GM10248 (cell line): ENCODE measurements at regions not wholly inside any gene's neighbourhood (a gene's known extent, or its start where the extent isn't known, plus 50 kb on each side); places are given as distances from the start of the nearest gene placed in this dataset.

Source experiments
- CTCF ChIA-PET: fragments of 300-600 bp; sonication (Branson Sonifier 250); formaldehyde crosslinking; extraction: SDS; loops from one replicate; lab custom pipeline; 2021; ENCODE audit warnings: antibody characterized with exemption; lab: Yijun Ruan, JAX
- POLR2A ChIA-PET: fragments of 350-650 bp; sonication (Branson Sonifier 250); formaldehyde crosslinking; extraction: SDS; loops from one replicate; lab custom pipeline; 2020; ENCODE audit warnings: antibody characterized with exemption; lab: Yijun Ruan, JAX
- DNase-seq: peaks from one replicate; pipeline ENCODE4 v3.0.0; 2012; ENCODE audit errors: extremely low spot score
- TF ChIP-seq, protein P1 (sequence below): IDR thresholded peaks from 2 replicates; pipeline ENCODE4 v1.5.1; 2012; ENCODE audit warnings: mild to moderate bottlenecking, low read depth; ENCODE audit errors: extremely low read depth, missing control alignments, control extremely low read depth

DNA sequence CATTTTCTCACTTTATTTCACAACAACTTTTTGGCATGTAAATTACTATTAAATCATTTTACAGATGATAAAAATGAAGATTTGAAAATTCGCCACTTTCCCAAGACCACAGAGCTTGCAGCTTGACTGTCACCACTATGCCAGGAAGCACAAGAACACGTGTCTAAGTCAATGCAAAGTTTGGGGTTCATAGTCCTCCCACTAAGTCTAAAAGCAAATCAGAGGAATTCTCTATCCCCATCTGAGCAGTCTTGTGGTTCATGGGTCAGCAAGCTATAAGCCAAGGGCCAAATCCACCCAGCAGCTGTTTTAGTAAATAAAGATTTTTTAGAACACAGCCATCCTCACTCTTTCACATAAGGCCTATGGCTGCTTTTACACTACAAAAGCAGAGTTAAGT, 833.3 kb upstream of the INTU start:
- ChIA-PET CTCF (interaction anchor here (2.2 kb wide), 1 partner anchor 14 kb away, joined by 6 read pairs; no protein-coding TSS in a partner anchor), POLR2A (no interaction called here)
- TF ChIP-seq, protein P1, sequence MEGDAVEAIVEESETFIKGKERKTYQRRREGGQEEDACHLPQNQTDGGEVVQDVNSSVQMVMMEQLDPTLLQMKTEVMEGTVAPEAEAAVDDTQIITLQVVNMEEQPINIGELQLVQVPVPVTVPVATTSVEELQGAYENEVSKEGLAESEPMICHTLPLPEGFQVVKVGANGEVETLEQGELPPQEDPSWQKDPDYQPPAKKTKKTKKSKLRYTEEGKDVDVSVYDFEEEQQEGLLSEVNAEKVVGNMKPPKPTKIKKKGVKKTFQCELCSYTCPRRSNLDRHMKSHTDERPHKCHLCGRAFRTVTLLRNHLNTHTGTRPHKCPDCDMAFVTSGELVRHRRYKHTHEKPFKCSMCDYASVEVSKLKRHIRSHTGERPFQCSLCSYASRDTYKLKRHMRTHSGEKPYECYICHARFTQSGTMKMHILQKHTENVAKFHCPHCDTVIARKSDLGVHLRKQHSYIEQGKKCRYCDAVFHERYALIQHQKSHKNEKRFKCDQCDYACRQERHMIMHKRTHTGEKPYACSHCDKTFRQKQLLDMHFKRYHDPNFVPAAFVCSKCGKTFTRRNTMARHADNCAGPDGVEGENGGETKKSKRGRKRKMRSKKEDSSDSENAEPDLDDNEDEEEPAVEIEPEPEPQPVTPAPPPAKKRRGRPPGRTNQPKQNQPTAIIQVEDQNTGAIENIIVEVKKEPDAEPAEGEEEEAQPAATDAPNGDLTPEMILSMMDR = no peak
- DNase-seq = no peak

DNA sequence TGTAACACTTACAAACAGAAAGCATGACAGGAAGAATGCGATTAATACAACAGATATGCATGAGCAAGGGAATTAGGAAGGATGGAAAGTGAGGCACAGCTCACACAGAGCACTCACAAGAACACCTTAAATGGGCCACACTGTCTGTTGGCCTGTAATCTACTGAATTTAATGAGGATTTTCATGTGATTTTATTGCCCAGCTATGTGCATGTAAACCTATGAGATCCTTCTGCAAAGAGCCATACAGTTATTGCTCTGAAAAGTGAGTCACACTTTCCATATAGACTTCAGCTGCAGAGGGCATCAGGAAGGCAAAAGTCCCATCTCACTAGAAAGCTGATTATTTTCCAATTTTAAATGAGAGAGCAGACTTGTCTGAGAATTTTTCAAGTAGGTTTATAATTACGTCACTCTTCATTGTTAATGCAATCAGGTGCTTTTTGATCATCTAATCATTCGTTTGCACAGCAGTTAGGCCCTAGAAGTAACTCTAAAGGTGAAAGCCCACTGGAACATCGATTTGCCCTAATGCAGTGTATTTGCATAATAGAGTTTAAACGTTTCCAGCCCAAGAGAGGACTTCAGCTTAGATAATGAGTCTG, 832.7 kb upstream of the INTU start:
- CTCF ChIA-PET = interaction anchor here (0.7 to 2.2 kb wide), 2 partner anchors 12 to 14 kb away, joined by 3 to 6 read pairs; no protein-coding TSS in a partner anchor
- TF ChIP-seq, protein P1 = no peak
- DNase-seq = no peak
- POLR2A ChIA-PET = no interaction called here

DNA sequence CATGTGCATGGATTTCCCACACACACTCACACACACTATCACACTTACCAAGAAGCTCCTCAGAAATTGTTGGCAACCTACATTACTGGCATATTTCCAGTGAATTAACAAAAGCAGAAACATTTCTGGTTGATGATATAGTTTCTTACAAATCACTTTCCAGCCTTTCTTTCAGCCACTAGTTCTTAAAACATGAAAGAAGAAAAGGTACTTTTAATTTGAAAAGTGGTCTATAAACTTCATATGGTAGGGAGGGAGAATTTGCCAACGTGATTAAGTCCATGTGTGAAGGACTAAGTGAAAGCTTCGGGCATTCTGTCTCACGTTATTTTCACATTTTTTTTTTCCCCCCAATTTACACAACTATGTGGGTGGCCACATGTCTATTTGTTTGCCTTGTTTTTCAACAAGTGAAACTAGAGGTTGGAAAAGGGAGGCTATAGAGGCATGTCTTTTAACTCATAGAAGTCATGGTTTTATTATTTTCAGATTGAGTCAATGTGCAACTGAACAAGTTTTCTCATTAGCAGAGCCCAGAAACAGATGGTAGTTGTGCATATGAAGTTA, 832.1 kb upstream of the INTU start:
- no peak for DNase-seq
- ChIA-PET CTCF (interaction anchor here (0.7 to 2.2 kb wide), 2 partner anchors 12 to 15 kb away, joined by 3 to 6 read pairs; no protein-coding TSS in a partner anchor), POLR2A (no interaction called here)
- TF ChIP-seq, protein P1 = no peak

DNA sequence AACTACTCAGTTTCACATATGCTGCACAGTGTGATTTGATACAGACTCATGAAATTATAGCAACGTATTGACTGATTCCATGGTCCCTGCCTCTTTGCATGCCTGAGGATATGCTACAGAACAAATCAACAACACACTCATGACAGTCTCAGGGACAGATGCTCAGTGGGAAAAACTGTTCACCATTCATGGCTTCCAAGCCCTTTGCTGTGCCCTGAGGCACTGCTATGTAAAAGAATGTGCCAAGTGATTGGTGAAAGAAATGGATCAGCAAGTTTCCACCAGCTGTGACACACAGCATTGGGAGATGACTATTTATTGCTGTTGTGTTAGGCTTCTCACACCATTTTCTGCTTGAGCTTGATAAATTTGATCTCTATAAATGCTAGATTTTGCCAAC, 825.6 kb upstream of the INTU start:
- POLR2A ChIA-PET = no interaction called here
- CTCF ChIA-PET = no interaction called here
- TF ChIP-seq, protein P1 = no peak
- no peak for DNase-seq

DNA sequence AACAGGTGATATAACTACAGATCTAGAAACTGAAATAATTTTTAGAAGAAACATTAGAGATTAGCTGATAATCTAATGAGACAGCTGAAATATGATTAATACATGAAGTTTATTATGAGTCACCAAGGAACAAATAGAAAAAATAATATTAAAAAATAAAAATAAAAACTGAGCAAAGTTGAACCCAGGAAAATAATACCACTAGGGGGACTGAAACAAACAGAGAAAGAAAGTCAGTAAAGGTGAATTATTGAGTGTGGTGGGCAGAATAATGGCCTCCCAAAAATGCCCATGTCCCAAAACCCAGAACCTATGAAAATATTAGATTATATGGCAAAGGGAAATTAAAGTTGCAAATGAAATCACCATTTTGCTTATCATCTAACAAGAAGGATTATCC, 820.7 kb upstream of the INTU start:
- DNase-seq = no peak
- ChIA-PET POLR2A (no interaction called here), CTCF (interaction anchor here (1.6 kb wide), 1 partner anchor 12 kb away, joined by 3 read pairs; no protein-coding TSS in a partner anchor)
- TF ChIP-seq, protein P1 = no peak

DNA sequence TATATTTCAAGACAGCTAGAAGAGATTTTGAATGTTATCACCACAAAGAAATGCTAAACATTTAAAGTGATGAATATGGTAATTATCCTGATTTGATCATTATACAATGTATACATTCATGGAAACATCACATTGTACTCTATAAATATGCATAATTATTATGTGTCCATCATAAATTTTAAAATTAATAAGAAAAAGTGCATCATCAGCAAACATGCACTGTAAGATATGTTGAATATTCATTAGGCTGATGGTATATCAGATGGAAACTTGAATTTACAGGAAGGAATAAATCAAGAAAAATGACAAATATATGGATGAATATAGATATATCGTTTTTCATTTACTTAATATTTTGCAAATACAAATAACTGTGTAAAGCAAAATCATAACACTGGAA, 812.1 kb upstream of the INTU start:
- ChIA-PET POLR2A (no interaction called here), CTCF (no interaction called here)
- no peak for DNase-seq
- TF ChIP-seq, protein P1 = no peak
